ENCODE measurements at regions not wholly inside any gene's neighbourhood (a gene's known extent, or its start where the extent isn't known, plus 50 kb on each side); places are given as distances from the start of the nearest gene placed in this dataset.

DNA sequence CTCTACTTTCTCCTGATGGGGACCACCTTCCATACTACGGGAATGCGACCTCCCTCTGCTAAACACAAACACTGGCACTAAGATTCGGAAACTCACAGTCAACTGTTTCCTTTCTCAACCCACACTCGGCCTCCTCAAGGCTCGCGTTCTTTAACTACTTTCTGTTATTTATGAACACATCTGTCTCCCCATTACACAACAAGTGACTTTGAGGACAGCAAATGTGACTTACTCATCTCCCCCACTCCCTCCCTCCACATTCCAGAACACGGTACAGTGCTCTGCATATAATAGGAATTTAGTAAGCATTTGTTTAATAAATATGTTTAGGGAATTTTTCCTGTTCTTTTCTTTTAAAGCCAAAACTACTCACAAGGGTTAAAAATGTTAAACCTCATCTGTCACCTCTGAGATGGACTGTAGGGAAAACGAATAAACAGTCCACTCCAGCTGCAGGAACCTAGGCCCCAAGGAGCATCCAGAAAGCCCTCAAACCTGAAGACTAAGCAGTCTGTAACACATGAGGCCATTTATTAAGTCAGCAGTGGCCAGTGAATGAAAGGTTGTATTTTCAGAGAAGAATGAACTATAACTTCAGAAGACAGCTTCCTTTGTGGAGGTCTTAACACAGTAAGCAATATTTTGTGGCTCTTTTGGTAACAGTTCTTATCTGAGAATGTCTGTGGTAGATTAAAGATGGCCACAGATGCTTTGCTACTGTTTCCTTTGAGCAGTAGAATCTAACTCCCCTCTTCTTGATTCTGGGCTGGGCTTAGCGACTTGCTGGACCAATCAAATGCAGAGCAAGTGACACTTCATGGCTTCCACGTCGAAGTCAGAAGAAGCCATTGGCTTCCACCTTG, 209.6 kb upstream of the DTNBP1 start:
- Histone ChIP-seq H3K27ac (peak overlapping the region; percentile 46), H3K36me3 (ENCODE audit: low read depth) (no peaks in the 10 kb centered on the region), H3K4me2 (ENCODE audit: unreplicated experiment) (peak overlapping the region; percentile 68), H3K27me3 (replicated peaks; ENCODE audit: insufficient read depth) (no peaks in the 10 kb centered on the region), H3K79me2 (ENCODE audit: insufficient read depth) (no peaks in the 10 kb centered on the region), H3K4me1 (ENCODE audit: insufficient read depth) (peaks cover 47% of the 10 kb centered on the region), H3F3A (ENCODE audit: insufficient read depth) (peaks cover 32% of the 10 kb centered on the region), H3K9me3 (ENCODE audit: low read depth) (no peaks in the 10 kb centered on the region), H3K4me3 (peak overlapping the region; percentile 39), H3K9ac (peak overlapping the region; percentile 12; the same call in 1 of the 2 replicates), H2AFZ (peak overlapping the region; percentile 44; the same call in 1 of the 2 replicates), H4K20me1 (ENCODE audit: insufficient read depth) (no peaks in the 10 kb centered on the region), H3K9me2 (ENCODE audit: insufficient read depth) (no peaks in the 10 kb centered on the region)
- 28 to 32% methylated on average over 11 of the region's 11 CpGs for WGBS, 2 experiments (ENCODE audit: low coverage in 1 of 2, low lambda C conversion rate in 2 of 2, missing lambda C conversion rate in 2 of 2)
- in situ Hi-C loops (cut with MboI), result no loop called here
- peak; percentile 82 for DNase-seq
- TF ChIP-seq EZH2 (IDR thresholded peaks at IDR 0.05; ENCODE audit: insufficient read depth, poor library complexity, severe bottlenecking) (no peak), EZH2phosphoT487 (IDR thresholded peaks at IDR 0.05; ENCODE audit: insufficient read depth, low read depth) (peak; percentile 84; the same call in 1 of the 2 replicates)

- 91 to 94% methylated on average over 6 of the region's 6 CpGs for WGBS, 2 experiments (ENCODE audit: low coverage in 1 of 2, low lambda C conversion rate in 2 of 2, missing lambda C conversion rate in 2 of 2)
- H3K4me1 ChIP-seq (ENCODE audit: insufficient read depth), result peaks cover 46% of the 10 kb centered on the region
- TF ChIP-seq EZH2 (IDR thresholded peaks at IDR 0.05; ENCODE audit: insufficient read depth, poor library complexity, severe bottlenecking), result no peak
- H2AFZ ChIP-seq, result no peak overlapping the region
- H3K9ac ChIP-seq, result no peak overlapping the region
- no peaks in the 10 kb centered on the region for H3K79me2 ChIP-seq (ENCODE audit: insufficient read depth)
- no peaks in the 10 kb centered on the region for H3K27me3 ChIP-seq (replicated peaks; ENCODE audit: insufficient read depth)
- peaks cover 28% of the 10 kb centered on the region for H3F3A ChIP-seq (ENCODE audit: insufficient read depth)
- no peaks in the 10 kb centered on the region for H3K36me3 ChIP-seq (ENCODE audit: low read depth)
- no peak for DNase-seq
- no peak overlapping the region for H3K27ac ChIP-seq
- no peaks in the 10 kb centered on the region for H3K9me2 ChIP-seq (ENCODE audit: insufficient read depth)
- in situ Hi-C loops (cut with MboI), result no loop called here
- H3K9me3 ChIP-seq (ENCODE audit: low read depth), result no peaks in the 10 kb centered on the region
- no peaks in the 10 kb centered on the region for H4K20me1 ChIP-seq (ENCODE audit: insufficient read depth)
- no peak overlapping the region for H3K4me3 ChIP-seq
- H3K4me2 ChIP-seq (ENCODE audit: unreplicated experiment), result no peak overlapping the region
Observed at GRCh38 chr6:15871276-15871675, 208.4 kb upstream of the DTNBP1 start.

GRCh38 chr6:15870333-15871043, 207.7 kb upstream of the DTNBP1 start:
- Histone ChIP-seq H3K9me3 (ENCODE audit: low read depth) (no peaks in the 10 kb centered on the region), H3K79me2 (ENCODE audit: insufficient read depth) (no peaks in the 10 kb centered on the region), H3K27ac (peak overlapping the region; percentile 42), H4K20me1 (ENCODE audit: insufficient read depth) (no peaks in the 10 kb centered on the region), H3K36me3 (ENCODE audit: low read depth) (no peaks in the 10 kb centered on the region), H3K9ac (peak overlapping the region; percentile 31), H3K27me3 (replicated peaks; ENCODE audit: insufficient read depth) (no peaks in the 10 kb centered on the region), H3K9me2 (ENCODE audit: insufficient read depth) (no peaks in the 10 kb centered on the region), H3K4me2 (ENCODE audit: unreplicated experiment) (peak overlapping the region; percentile 63), H3K4me1 (ENCODE audit: insufficient read depth) (peaks cover 39% of the 10 kb centered on the region), H2AFZ (no peak overlapping the region), H3K4me3 (peak overlapping the region; percentile 44), H3F3A (ENCODE audit: insufficient read depth) (peaks cover 20% of the 10 kb centered on the region)
- in situ Hi-C loops (cut with MboI), result no loop called here
- TF ChIP-seq EZH2phosphoT487 (IDR thresholded peaks at IDR 0.05; ENCODE audit: insufficient read depth, low read depth), result no peak
- no peak for TF ChIP-seq EZH2 (IDR thresholded peaks at IDR 0.05; ENCODE audit: insufficient read depth, poor library complexity, severe bottlenecking)
- WGBS, 2 experiments (ENCODE audit: low coverage in 1 of 2, low lambda C conversion rate in 2 of 2, missing lambda C conversion rate in 2 of 2), result 5 to 10% methylated on average over 3 of the region's 3 CpGs
- DNase-seq, result peak; percentile 71

GRCh38 chr6:15864708-15865062, 201.9 kb upstream of the DTNBP1 start:
- H3K4me3 ChIP-seq, result no peak overlapping the region
- H3K27me3 ChIP-seq (replicated peaks; ENCODE audit: insufficient read depth), result peaks cover 8% of the 10 kb centered on the region
- H3K36me3 ChIP-seq (ENCODE audit: low read depth), result no peaks in the 10 kb centered on the region
- H3K4me1 ChIP-seq (ENCODE audit: insufficient read depth), result peaks cover under 1% of the 10 kb centered on the region; the same call in 1 of the 2 replicates
- H4K20me1 ChIP-seq (ENCODE audit: insufficient read depth), result no peaks in the 10 kb centered on the region
- no peaks in the 10 kb centered on the region for H3K9me2 ChIP-seq (ENCODE audit: insufficient read depth)
- H3F3A ChIP-seq (ENCODE audit: insufficient read depth), result no peaks in the 10 kb centered on the region
- H3K4me2 ChIP-seq (ENCODE audit: unreplicated experiment), result no peak overlapping the region
- H3K9me3 ChIP-seq (ENCODE audit: low read depth), result no peaks in the 10 kb centered on the region
- no peak overlapping the region for H3K27ac ChIP-seq
- no peaks in the 10 kb centered on the region for H3K79me2 ChIP-seq (ENCODE audit: insufficient read depth)
- no peak for DNase-seq
- no peak overlapping the region for H2AFZ ChIP-seq
- in situ Hi-C loops (cut with MboI), result no loop called here
- TF ChIP-seq EZH2 (IDR thresholded peaks at IDR 0.05; ENCODE audit: insufficient read depth, poor library complexity, severe bottlenecking), result no peak
- TF ChIP-seq EZH2phosphoT487 (IDR thresholded peaks at IDR 0.05; ENCODE audit: insufficient read depth, low read depth), result no peak
- no peak overlapping the region for H3K9ac ChIP-seq

All from GM23248 (cell line).